ENCODE measurements at regions not wholly inside any gene's neighbourhood (a gene's known extent, or its start where the extent isn't known, plus 50 kb on each side); places are given as distances from the start of the nearest gene placed in this dataset.
A peak's percentile ranks its signal among the peaks of the same experiment; 100 is the strongest.

GRCh38 chr3:30069056-30069455 lies 537.3 kb upstream of the TGFBR2 start:
- H3K9me3 Mint-ChIP-seq (ENCODE audit: low read depth): peaks cover 23% of the 10 kb centered on the region
- no peak overlapping the region for H3K4me3 Mint-ChIP-seq (ENCODE audit: low read depth)
- no peaks in the 10 kb centered on the region for H3K27me3 Mint-ChIP-seq
- peaks cover 2% of the 10 kb centered on the region for H3K4me1 Mint-ChIP-seq (ENCODE audit: low read depth)
- no peak overlapping the region for H3K27ac Mint-ChIP-seq
- TF ChIP-seq CTCF (IDR thresholded peaks at IDR 0.05; ENCODE audit: unreplicated experiment): no peak
- DNase-seq (ENCODE audit: low spot score, unreplicated experiment): no peak
- peaks cover 2% of the 10 kb centered on the region for H3K36me3 Mint-ChIP-seq (ENCODE audit: insufficient read depth)

- Mint-ChIP-seq H3K4me3 (ENCODE audit: low read depth) (no peak overlapping the region), H3K9me3 (ENCODE audit: low read depth) (peaks cover 8% of the 10 kb centered on the region), H3K36me3 (ENCODE audit: insufficient read depth) (no peaks in the 10 kb centered on the region), H3K27ac (no peak overlapping the region), H3K4me1 (ENCODE audit: low read depth) (peaks cover 3% of the 10 kb centered on the region), H3K27me3 (no peaks in the 10 kb centered on the region)
- DNase-seq (ENCODE audit: low spot score, unreplicated experiment): no peak
- no peak for TF ChIP-seq CTCF (IDR thresholded peaks at IDR 0.05; ENCODE audit: unreplicated experiment)
These were observed 533.4 kb upstream of the TGFBR2 start for GRCh38 chr3:30073040-30073439.

- Mint-ChIP-seq H3K27ac (peak overlapping the region; percentile 10), H3K36me3 (ENCODE audit: insufficient read depth) (no peaks in the 10 kb centered on the region), H3K9me3 (ENCODE audit: low read depth) (peaks cover 8% of the 10 kb centered on the region), H3K4me3 (ENCODE audit: low read depth) (no peak overlapping the region), H3K27me3 (no peaks in the 10 kb centered on the region), H3K4me1 (ENCODE audit: low read depth) (peaks cover 3% of the 10 kb centered on the region)
- no peak for DNase-seq (ENCODE audit: low spot score, unreplicated experiment)
- TF ChIP-seq CTCF (IDR thresholded peaks at IDR 0.05; ENCODE audit: unreplicated experiment): no peak
These were observed 532.8 kb upstream of the TGFBR2 start for GRCh38 chr3:30073622-30074021.

- no peak for DNase-seq (ENCODE audit: low spot score, unreplicated experiment)
- Mint-ChIP-seq H3K9me3 (ENCODE audit: low read depth) (peaks cover 8% of the 10 kb centered on the region), H3K27me3 (no peaks in the 10 kb centered on the region), H3K36me3 (ENCODE audit: insufficient read depth) (no peaks in the 10 kb centered on the region), H3K27ac (no peak overlapping the region), H3K4me1 (ENCODE audit: low read depth) (peaks cover 9% of the 10 kb centered on the region), H3K4me3 (ENCODE audit: low read depth) (no peak overlapping the region)
- no peak for TF ChIP-seq CTCF (IDR thresholded peaks at IDR 0.05; ENCODE audit: unreplicated experiment)
These were observed 530.9 kb upstream of the TGFBR2 start for GRCh38 chr3:30075514-30075913.

GRCh38 chr3:30076899-30077298 lies 529.5 kb upstream of the TGFBR2 start:
- Mint-ChIP-seq H3K9me3 (ENCODE audit: low read depth) (peaks cover 8% of the 10 kb centered on the region), H3K4me1 (ENCODE audit: low read depth) (peaks cover 13% of the 10 kb centered on the region), H3K27ac (no peak overlapping the region), H3K36me3 (ENCODE audit: insufficient read depth) (no peaks in the 10 kb centered on the region), H3K27me3 (no peaks in the 10 kb centered on the region), H3K4me3 (ENCODE audit: low read depth) (no peak overlapping the region)
- DNase-seq (ENCODE audit: low spot score, unreplicated experiment): no peak
- no peak for TF ChIP-seq CTCF (IDR thresholded peaks at IDR 0.05; ENCODE audit: unreplicated experiment)
